ENCODE measurements at regions not wholly inside any gene's neighbourhood (a gene's known extent, or its start where the extent isn't known, plus 50 kb on each side); places are given as distances from the start of the nearest gene placed in this dataset.
"Not testable (repeated sequence)": the region's sequence is repeated elsewhere in the genome, so short reads cannot be mapped to it uniquely, and the experiment has no call there.

DNA sequence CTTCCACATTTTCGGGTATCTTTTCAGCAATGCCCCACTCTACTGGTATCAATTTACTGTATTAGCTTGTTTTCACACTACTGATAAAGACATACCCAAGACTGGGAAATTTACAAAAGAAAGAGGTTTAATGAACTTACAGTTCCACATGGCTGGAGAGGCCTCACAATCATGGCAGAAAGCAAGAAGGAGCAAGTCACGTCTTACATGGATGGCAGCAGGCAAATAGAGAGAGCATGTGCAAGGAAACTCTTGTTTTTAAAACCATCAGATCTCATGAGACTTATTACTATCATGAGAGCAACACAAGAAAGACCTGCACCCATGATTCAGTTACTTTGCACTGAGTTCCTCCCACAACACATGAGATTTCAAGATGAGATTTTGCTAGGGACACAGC is 300.7 kb downstream of the MMUT start:
- TF ChIP-seq, protein P1, sequence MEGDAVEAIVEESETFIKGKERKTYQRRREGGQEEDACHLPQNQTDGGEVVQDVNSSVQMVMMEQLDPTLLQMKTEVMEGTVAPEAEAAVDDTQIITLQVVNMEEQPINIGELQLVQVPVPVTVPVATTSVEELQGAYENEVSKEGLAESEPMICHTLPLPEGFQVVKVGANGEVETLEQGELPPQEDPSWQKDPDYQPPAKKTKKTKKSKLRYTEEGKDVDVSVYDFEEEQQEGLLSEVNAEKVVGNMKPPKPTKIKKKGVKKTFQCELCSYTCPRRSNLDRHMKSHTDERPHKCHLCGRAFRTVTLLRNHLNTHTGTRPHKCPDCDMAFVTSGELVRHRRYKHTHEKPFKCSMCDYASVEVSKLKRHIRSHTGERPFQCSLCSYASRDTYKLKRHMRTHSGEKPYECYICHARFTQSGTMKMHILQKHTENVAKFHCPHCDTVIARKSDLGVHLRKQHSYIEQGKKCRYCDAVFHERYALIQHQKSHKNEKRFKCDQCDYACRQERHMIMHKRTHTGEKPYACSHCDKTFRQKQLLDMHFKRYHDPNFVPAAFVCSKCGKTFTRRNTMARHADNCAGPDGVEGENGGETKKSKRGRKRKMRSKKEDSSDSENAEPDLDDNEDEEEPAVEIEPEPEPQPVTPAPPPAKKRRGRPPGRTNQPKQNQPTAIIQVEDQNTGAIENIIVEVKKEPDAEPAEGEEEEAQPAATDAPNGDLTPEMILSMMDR (IDR thresholded peaks at IDR 0.05; ENCODE audit: insufficient read depth, low read length): not testable (repeated sequence)
- TF ChIP-seq GABPA, POLR2AphosphoS5 (IDR thresholded peaks at IDR 0.05; ENCODE audit: low read depth): not testable (repeated sequence)
- TF ChIP-seq, protein P2, sequence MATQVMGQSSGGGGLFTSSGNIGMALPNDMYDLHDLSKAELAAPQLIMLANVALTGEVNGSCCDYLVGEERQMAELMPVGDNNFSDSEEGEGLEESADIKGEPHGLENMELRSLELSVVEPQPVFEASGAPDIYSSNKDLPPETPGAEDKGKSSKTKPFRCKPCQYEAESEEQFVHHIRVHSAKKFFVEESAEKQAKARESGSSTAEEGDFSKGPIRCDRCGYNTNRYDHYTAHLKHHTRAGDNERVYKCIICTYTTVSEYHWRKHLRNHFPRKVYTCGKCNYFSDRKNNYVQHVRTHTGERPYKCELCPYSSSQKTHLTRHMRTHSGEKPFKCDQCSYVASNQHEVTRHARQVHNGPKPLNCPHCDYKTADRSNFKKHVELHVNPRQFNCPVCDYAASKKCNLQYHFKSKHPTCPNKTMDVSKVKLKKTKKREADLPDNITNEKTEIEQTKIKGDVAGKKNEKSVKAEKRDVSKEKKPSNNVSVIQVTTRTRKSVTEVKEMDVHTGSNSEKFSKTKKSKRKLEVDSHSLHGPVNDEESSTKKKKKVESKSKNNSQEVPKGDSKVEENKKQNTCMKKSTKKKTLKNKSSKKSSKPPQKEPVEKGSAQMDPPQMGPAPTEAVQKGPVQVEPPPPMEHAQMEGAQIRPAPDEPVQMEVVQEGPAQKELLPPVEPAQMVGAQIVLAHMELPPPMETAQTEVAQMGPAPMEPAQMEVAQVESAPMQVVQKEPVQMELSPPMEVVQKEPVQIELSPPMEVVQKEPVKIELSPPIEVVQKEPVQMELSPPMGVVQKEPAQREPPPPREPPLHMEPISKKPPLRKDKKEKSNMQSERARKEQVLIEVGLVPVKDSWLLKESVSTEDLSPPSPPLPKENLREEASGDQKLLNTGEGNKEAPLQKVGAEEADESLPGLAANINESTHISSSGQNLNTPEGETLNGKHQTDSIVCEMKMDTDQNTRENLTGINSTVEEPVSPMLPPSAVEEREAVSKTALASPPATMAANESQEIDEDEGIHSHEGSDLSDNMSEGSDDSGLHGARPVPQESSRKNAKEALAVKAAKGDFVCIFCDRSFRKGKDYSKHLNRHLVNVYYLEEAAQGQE (IDR thresholded peaks at IDR 0.05; ENCODE audit: insufficient replicate concordance, low read depth): not testable (repeated sequence)
